HepG2 (cell line): ENCODE measurements at regions not wholly inside any gene's neighbourhood (a gene's known extent, or its start where the extent isn't known, plus 50 kb on each side); places are given as distances from the start of the nearest gene placed in this dataset.

Experiments used
- ATAC-seq: fragments of 200-7000 bp; cut with Tn5 transposase; 3 replicates; pipeline ENCODE4 v1.9.1; 2020; ENCODE audit warnings: mild to moderate bottlenecking, moderate library complexity
- BruUV-seq: library from RNA; stranded (reverse); fragments of 400-500 nt; replicated peaks from 2 replicates; lab custom pipeline; 2021; lab: Mats Ljungman, UMichigan
- CTCF ChIA-PET: fragments of 300-600 bp; formaldehyde crosslinking; extraction: SDS; loops from one replicate; lab custom pipeline; 2021; ENCODE audit warnings: low total read pairs, inconsistent platforms, low intra/inter-chr PET ratio; lab: Yijun Ruan, JAX
- POLR2A ChIA-PET: fragments of 350-600 bp; sonication (Branson Sonifier 250); formaldehyde crosslinking; loops from one replicate; lab custom pipeline; 2020; ENCODE audit warnings: antibody characterized with exemption, inconsistent platforms; lab: Yijun Ruan, JAX
- DNase-seq: peaks from one replicate; pipeline ENCODE4 v3.0.0-alpha.2; 2015; ENCODE audit warnings: low spot score
- FAIRE-seq: peaks from 3 replicates; lab custom pipeline; 2011; peaks lifted over from hg19 to GRCh38; lab: Jason Lieb, UNC
- H2AFZ ChIP-seq: one replicate; pipeline ENCODE4 v1.6.1; 2011; ENCODE audit warnings: low read length, inconsistent platforms
- H3K27ac ChIP-seq: fragments of 300-600 bp; 3 replicates; pipeline ENCODE4 v1.8.0; 2011; ENCODE audit warnings: mixed run types, mild to moderate bottlenecking, mixed read lengths, low read length, inconsistent platforms; ENCODE audit not compliant: insufficient read depth; ENCODE audit errors: extremely low read length
- H3K27me3 ChIP-seq, 2 experiments: fragments of 200-600 bp in 1 of 2; 2 replicates in 1 of 2; 3 replicates in 1 of 2; pipeline versions ENCODE4 v1.6.0 to v1.8.0; 2011; ENCODE audit warnings: low read length in 2 of 2, mild to moderate bottlenecking in 2 of 2, moderate library complexity in 2 of 2, inconsistent platforms in 1 of 2; ENCODE audit not compliant: insufficient read depth in 2 of 2, control insufficient read depth in 1 of 2
- H3K36me3 ChIP-seq, 2 experiments: fragments of 200-600 bp in 1 of 2; replicated peaks in 1 of 2; 2 replicates in 1 of 2; 3 replicates in 1 of 2; pipeline versions ENCODE4 v1.5.1 to v1.8.0; 2011; ENCODE audit warnings: low read length in 2 of 2, inconsistent platforms in 1 of 2; ENCODE audit not compliant: insufficient read depth in 2 of 2, control insufficient read depth in 1 of 2
- H3K4me1 ChIP-seq: 2 replicates; pipeline ENCODE4 v1.5.1; 2012; ENCODE audit warnings: low read length, inconsistent platforms; ENCODE audit not compliant: insufficient read depth
- H3K4me2 ChIP-seq: 2 replicates; pipeline ENCODE4 v1.6.0; 2011; ENCODE audit warnings: low read depth, low read length, inconsistent platforms
- H3K4me3 ChIP-seq, 3 experiments: fragments of 200-600 bp in 1 of 3; sonication (generic), shearing (Covaris generic) in 1 of 3; replicated peaks in 1 of 3; 2 replicates each; pipeline ENCODE4 v1.5.1; 2011 to 2016; ENCODE audit warnings: low read length in 3 of 3, inconsistent platforms in 2 of 3, low read depth in 2 of 3, mild to moderate bottlenecking in 2 of 3, control low read depth in 1 of 3, mixed read lengths in 1 of 3; ENCODE audit not compliant: insufficient read depth in 1 of 3
- H3K79me2 ChIP-seq: one replicate; pipeline ENCODE4 v1.6.1; 2011; ENCODE audit warnings: low read length, inconsistent platforms; ENCODE audit not compliant: insufficient read depth
- H3K9ac ChIP-seq: 2 replicates; pipeline ENCODE4 v1.6.0; 2011; ENCODE audit warnings: mild to moderate bottlenecking, low read depth, low read length, inconsistent platforms; ENCODE audit not compliant: insufficient read depth
- H3K9me3 ChIP-seq: 2 replicates; pipeline ENCODE4 v1.5.1; 2012; ENCODE audit warnings: mild to moderate bottlenecking, low read length
- H4K20me1 ChIP-seq: 2 replicates; pipeline ENCODE4 v1.6.0; 2011; ENCODE audit warnings: inconsistent platforms, mild to moderate bottlenecking, low read length, moderate library complexity; ENCODE audit not compliant: insufficient read depth
- CREM ChIP-seq, 2 experiments: sonication (generic) in 1 of 2; formaldehyde crosslinking in 1 of 2; IDR thresholded peaks; 2 replicates each; pipeline versions ENCODE4 v1.4.0 to v1.6.1; 2016 to 2020; ENCODE audit warnings: antibody characterized with exemption in 1 of 2, mild to moderate bottlenecking in 1 of 2, missing genetic modification reagents in 1 of 2
- KMT2A ChIP-seq: sonication (generic); formaldehyde crosslinking; IDR thresholded peaks from 2 replicates; pipeline ENCODE4 v1.4.0; 2020; ENCODE audit warnings: missing genetic modification reagents
- MAFF ChIP-seq: IDR thresholded peaks from 2 replicates; pipeline ENCODE4 v1.6.1; 2011; ENCODE audit warnings: low read depth, low read length, improper control_type of control experiment
- MAFK ChIP-seq, 2 experiments: IDR thresholded peaks in 1 of 2; conservative IDR thresholded peaks in 1 of 2; 2 replicates each; pipeline ENCODE4 v1.6.1; 2011; ENCODE audit warnings: improper control_type of control experiment in 2 of 2, low read length in 2 of 2
- SMAD1 ChIP-seq: sonication (generic); formaldehyde crosslinking; IDR thresholded peaks from 2 replicates; pipeline ENCODE4 v1.4.0; 2020; ENCODE audit warnings: missing genetic modification reagents, low read depth, mild to moderate bottlenecking, borderline replicate concordance
- U2AF2 ChIP-seq: fragments of 200-400 bp; formaldehyde crosslinking; IDR thresholded peaks from 2 replicates; pipeline ENCODE4 v1.6.1; 2017; ENCODE audit warnings: low read depth, mild to moderate bottlenecking, low read length
- ZNF383 ChIP-seq: sonication (generic); formaldehyde crosslinking; IDR thresholded peaks from 2 replicates; pipeline ENCODE4 v1.4.0; 2020; ENCODE audit warnings: missing genetic modification reagents, mild to moderate bottlenecking, borderline replicate concordance
- ZNF710 ChIP-seq: sonication (generic); formaldehyde crosslinking; IDR thresholded peaks from 2 replicates; pipeline ENCODE4 v1.5.0; 2020; ENCODE audit warnings: mild to moderate bottlenecking, missing genetic modification reagents, borderline replicate concordance
- ZNF883 ChIP-seq: sonication (generic); formaldehyde crosslinking; IDR thresholded peaks from 2 replicates; pipeline ENCODE4 v1.5.1; 2020; ENCODE audit warnings: mild to moderate bottlenecking, missing genetic modification reagents; ENCODE audit errors: not compliant biosample characterization
- WGBS: methylation state at CpG from one replicate; pipeline ENCODE4 v1.1.6; 2017; ENCODE audit warnings: low lambda C conversion rate; 5-methylcytosine and 5-hydroxymethylcytosine counted together
- in situ Hi-C: cut with HindIII; loops from 2 replicates; pipeline ENCODE4 v1.10.0; 2017; ENCODE audit warnings: low pct_unique_long_range_greater_than_20kb; ENCODE audit not compliant: extremely low pct_ligation_motif_present
- intact Hi-C: fragments of 100-400 bp; cut with micrococcal nuclease; formaldehyde crosslinking; loops from one replicate; pipeline ENCODE4 v1.10.0; 2022; ENCODE audit not compliant: unreplicated experiment
- TF ChIP-seq, protein P1 (sequence below): IDR thresholded peaks from 2 replicates; pipeline ENCODE4 v1.6.1; 2016; ENCODE audit warnings: missing genetic modification reagents, missing compliant biosample characterization

GRCh38 chr12:5195691-5196090, 152.0 kb downstream of the KCNA5 start (continued):
- TF ChIP-seq ZNF383 (CRISPR knock-in tag) (no peak), SMAD1 (CRISPR knock-in tag) (no peak), U2AF2 (no peak), ZNF883 (CRISPR knock-in tag) (no peak)
- TF ChIP-seq, protein P1, sequence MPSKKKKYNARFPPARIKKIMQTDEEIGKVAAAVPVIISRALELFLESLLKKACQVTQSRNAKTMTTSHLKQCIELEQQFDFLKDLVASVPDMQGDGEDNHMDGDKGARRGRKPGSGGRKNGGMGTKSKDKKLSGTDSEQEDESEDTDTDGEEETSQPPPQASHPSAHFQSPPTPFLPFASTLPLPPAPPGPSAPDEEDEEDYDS (CRISPR knock-in tag), result no peak
- TF ChIP-seq, all 625 proteins: peak for 0

GRCh38 chr12:5197131-5197530, 153.5 kb downstream of the KCNA5 start:
- WGBS, result 7% methylated on average over 1 of the region's 1 CpG
- Histone ChIP-seq H3K9me3 (no peaks in the 10 kb centered on the region), H3K36me3 (no peaks in the 10 kb centered on the region), H3K27ac (no peak overlapping the region), H3K4me1 (no peaks in the 10 kb centered on the region), H3K79me2 (no peaks in the 10 kb centered on the region), H2AFZ (no peak overlapping the region), H3K4me3 (no peak overlapping the region), H3K27me3 (peaks cover 0 to 3% of the 10 kb centered on the region in 2 experiments; a peak in 1 of 5 replicates), H3K9ac (no peak overlapping the region), H3K4me2 (no peak overlapping the region)
- DNase-seq (no peak), FAIRE-seq (no peak), ATAC-seq (no peak)
- intact Hi-C loops, result no loop called here
- CTCF ChIA-PET, result no interaction called here
- no TSS peak for BruUV-seq
- TF ChIP-seq ZNF710 (CRISPR knock-in tag), result no peak
- peak; percentile 99 for TF ChIP-seq MAFF
- TF ChIP-seq KMT2A (CRISPR knock-in tag), result no peak
- no peak for TF ChIP-seq CREM (IDR thresholded peaks at IDR 0.05)
- no peak for TF ChIP-seq CREM (CRISPR knock-in tag; IDR thresholded peaks at IDR 0.05)
- peak; percentile 97 to 99 for TF ChIP-seq MAFK (conservative IDR thresholded peaks at IDR 0.05 in 1 of 2, IDR thresholded peaks at IDR 0.05 in 1 of 2; ENCODE audit: low read length in 2 of 2)
- TF ChIP-seq, all 625 proteins: peak for 2
- POLR2A ChIA-PET, result no interaction called here
- in situ Hi-C loops, result loop anchor here (10.0 kb wide), 1 partner anchor 598 kb away; no protein-coding TSS in a partner anchor
- no peaks in the 10 kb centered on the region for H4K20me1 ChIP-seq
